Ovary (tissue), 7 donors: ENCODE measurements at regions not wholly inside any gene's neighbourhood (a gene's known extent, or its start where the extent isn't known, plus 50 kb on each side); places are given as distances from the start of the nearest gene placed in this dataset.

Experiments
- DNase-seq, 5 donors: peaks; one replicate each; pipeline ENCODE4 v3.0.0-alpha.2; 2019 to 2020
- H3K27ac ChIP-seq, 2 donors: fragments of 200-600 bp; one replicate each; pipeline versions ENCODE4 v1.5.1 to v1.8.0; 2019 to 2022
- H3K27me3 ChIP-seq: fragments of 200-600 bp; one replicate; pipeline ENCODE4 v1.8.0; 2022
- H3K36me3 ChIP-seq: fragments of 200-600 bp; sonication (generic); one replicate; pipeline ENCODE4 v1.5.1; 2019
- H3K4me1 ChIP-seq: one replicate; pipeline ENCODE4 v1.8.1; 2013; ENCODE audit warnings: mild to moderate bottlenecking, moderate library complexity; ENCODE audit not compliant: insufficient read depth
- H3K4me3 ChIP-seq: fragments of 200-600 bp; sonication (generic); one replicate; pipeline ENCODE4 v1.5.1; 2017
- H3K9me3 ChIP-seq, 2 donors: fragments of 200-600 bp in 1 of 2; sonication (generic) in 1 of 2; one replicate each; pipeline versions ENCODE4 v1.5.1 to v1.8.1; 2013 to 2019; ENCODE audit warnings: mild to moderate bottlenecking in 1 of 2, moderate library complexity in 1 of 2
- EP300 ChIP-seq: sonication (generic); formaldehyde crosslinking; IDR thresholded peaks from one replicate; pipeline ENCODE4 v1.6.1; 2017; ENCODE audit warnings: antibody characterized with exemption
- POLR2A ChIP-seq: fragments of 450-650 bp; IDR thresholded peaks from one replicate; pipeline ENCODE4 v1.6.1; 2017; ENCODE audit warnings: antibody characterized with exemption, mild to moderate bottlenecking, moderate library complexity
- WGBS, 3 donors: extraction: QIAGEN DNeasy Blood & Tissue Kit in 1 of 3; methylation state at CpG; one replicate each; pipeline versions ENCODE4 v1.1.5 to v1.1.7; 2013 to 2017; 5-methylcytosine and 5-hydroxymethylcytosine counted together
- intact Hi-C, 4 donors: fragments of 100-400 bp; cut with DNase I; formaldehyde crosslinking; loops; one replicate each; pipeline versions ENCODE4 v1.11.0 to v1.15.1; 2022 to 2023
- TF ChIP-seq, protein P1 (sequence below), 3 donors: fragments of 450-650 bp in 2 of 3; fragments of 200-600 bp in 1 of 3; IDR thresholded peaks; one replicate each; pipeline versions ENCODE4 v1.5.1 to v1.8.0; 2016 to 2022; ENCODE audit warnings: antibody characterized with exemption in 3 of 3, mild to moderate bottlenecking in 1 of 3
- donor health status: DM: no; HTN: no; CAD: no; lungs with moderate emphysema.
- donor health status: DM: no; HTN: no; CAD: no.
- donor health status: Bipolar disorder and iron deficiency.
- donor health status: DM: no; HTN: no; CAD: no.
- donor health status: DM: yes; HTN: yes; CAD: no.

DNA sequence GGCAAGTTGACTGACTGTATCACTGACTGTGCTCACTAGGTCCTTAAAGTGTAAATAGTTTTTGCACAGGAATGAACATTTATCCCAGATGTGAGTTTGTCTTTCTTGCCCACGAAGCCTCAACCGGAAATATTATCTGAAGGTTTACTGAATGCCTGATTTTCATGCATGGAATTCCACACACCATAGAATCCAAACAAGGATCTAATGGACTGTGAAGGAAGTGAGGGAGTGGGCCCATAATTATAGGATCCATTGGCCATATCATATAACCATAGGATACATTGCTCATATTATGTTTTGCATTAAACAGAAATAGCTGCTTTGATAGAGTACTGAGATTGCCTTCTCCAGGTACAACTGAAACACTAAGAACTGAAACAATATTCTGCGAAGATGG lies 1057.2 kb upstream of the EDIL3 start:
- no peaks in the 10 kb centered on the region for H3K36me3 ChIP-seq
- H3K4me3 ChIP-seq = no peak overlapping the region
- no peaks in the 10 kb centered on the region for H3K4me1 ChIP-seq
- TF ChIP-seq EP300 (no peak), POLR2A (no peak)
- TF ChIP-seq, protein P1, sequence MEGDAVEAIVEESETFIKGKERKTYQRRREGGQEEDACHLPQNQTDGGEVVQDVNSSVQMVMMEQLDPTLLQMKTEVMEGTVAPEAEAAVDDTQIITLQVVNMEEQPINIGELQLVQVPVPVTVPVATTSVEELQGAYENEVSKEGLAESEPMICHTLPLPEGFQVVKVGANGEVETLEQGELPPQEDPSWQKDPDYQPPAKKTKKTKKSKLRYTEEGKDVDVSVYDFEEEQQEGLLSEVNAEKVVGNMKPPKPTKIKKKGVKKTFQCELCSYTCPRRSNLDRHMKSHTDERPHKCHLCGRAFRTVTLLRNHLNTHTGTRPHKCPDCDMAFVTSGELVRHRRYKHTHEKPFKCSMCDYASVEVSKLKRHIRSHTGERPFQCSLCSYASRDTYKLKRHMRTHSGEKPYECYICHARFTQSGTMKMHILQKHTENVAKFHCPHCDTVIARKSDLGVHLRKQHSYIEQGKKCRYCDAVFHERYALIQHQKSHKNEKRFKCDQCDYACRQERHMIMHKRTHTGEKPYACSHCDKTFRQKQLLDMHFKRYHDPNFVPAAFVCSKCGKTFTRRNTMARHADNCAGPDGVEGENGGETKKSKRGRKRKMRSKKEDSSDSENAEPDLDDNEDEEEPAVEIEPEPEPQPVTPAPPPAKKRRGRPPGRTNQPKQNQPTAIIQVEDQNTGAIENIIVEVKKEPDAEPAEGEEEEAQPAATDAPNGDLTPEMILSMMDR (IDR thresholded peaks at IDR 0.05) = no peak
- DNase-seq = no peak
- no peaks in the 10 kb centered on the region for H3K27me3 ChIP-seq
- no peak overlapping the region for H3K27ac ChIP-seq
- WGBS, 3 donors = 86 to 94% (median 89%) methylated on average over 3 of the region's 3 CpGs
- no peaks in the 10 kb centered on the region for H3K9me3 ChIP-seq
- intact Hi-C loops = no loop called here

DNA sequence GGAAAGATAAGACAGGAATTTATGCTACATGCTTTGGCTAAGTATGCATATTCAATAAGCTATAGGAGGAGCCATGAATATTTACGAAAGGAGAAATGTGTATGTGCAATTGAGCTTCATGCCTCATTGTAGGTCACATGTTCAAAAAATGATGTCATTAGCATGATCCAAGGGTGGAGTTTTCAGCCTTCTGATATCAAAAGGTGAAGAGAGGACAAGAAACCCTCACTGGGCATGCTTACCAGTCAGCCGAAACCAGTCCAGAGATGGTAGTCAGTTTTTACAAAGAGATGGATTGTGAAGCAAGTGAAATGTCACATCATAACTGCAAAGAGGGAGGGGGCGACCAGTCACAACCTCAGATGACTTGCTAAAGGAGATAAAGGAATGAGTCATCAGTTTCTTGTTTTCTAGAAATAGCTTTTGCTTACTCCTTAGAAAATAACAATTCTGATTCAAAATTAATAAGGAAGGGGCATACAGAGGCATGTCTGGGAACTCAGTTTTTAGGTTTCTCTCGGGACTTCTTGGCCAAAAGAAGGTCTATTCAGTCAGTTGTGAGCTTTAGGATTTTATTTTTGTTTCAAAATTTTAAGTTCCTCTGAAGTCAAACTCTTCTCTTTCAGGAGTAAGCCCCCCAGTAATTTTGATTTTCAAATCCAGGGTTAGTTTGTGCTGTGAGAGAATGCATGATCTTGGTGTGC lies 1067.8 kb upstream of the EDIL3 start:
- Histone ChIP-seq H3K36me3 (no peaks in the 10 kb centered on the region), H3K4me1 (no peaks in the 10 kb centered on the region), H3K4me3 (no peak overlapping the region), H3K27ac (no peak overlapping the region), H3K27me3 (peaks cover 2% of the 10 kb centered on the region), H3K9me3 (no peaks in the 10 kb centered on the region)
- 91 to 92% (median 92%) methylated on average over 4 of the region's 4 CpGs for WGBS, 3 donors
- no peak for DNase-seq
- TF ChIP-seq POLR2A (no peak), EP300 (no peak)
- TF ChIP-seq, protein P1 (IDR thresholded peaks at IDR 0.05) = no peak
- intact Hi-C loops = no loop called here

DNA sequence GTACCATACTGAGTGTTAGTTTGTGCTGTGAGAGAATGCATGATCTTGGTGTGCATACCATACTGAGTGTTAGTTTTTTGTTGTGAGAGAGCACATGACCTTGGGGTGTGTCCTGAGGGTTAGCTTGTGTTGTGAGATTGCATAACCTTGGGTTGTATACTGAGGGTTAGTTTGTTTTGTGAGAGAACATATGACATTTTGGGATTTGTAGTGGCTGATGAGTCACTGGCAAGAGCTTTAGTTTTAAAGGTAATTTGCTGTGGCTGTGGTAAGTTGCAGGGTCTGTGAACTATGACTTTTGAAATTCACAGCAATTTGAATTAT lies 1068.3 kb upstream of the EDIL3 start:
- Histone ChIP-seq H3K4me1 (no peaks in the 10 kb centered on the region), H3K27me3 (peaks cover 2% of the 10 kb centered on the region), H3K36me3 (no peaks in the 10 kb centered on the region), H3K27ac (no peak overlapping the region), H3K4me3 (no peak overlapping the region), H3K9me3 (no peaks in the 10 kb centered on the region)
- intact Hi-C loops = no loop called here
- no peak for TF ChIP-seq EP300
- no peak for TF ChIP-seq POLR2A
- TF ChIP-seq, protein P1 (IDR thresholded peaks at IDR 0.05) = no peak
- no peak for DNase-seq

DNA sequence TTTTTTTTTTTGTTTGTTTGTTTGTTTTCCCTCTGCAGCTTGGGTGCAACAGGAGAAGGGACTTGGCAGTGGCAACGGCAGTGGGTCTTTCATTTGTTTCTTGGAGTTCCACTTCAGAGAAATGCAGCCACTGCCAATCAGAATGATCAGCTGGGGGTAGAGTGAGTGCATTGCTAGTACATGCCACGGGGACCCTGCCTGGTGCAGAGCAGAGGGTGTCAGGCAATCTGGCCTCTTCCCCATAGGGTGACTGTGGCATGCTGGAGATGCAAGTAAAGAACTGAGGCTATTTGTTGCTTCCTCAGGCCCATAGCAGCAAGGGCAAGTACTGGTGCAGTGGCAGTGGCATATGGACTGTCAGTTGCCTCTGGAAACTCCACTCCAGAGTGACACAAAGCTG lies 1073.6 kb upstream of the EDIL3 start:
- intact Hi-C loops = no loop called here
- H3K9me3 ChIP-seq = no peaks in the 10 kb centered on the region
- no peaks in the 10 kb centered on the region for H3K27me3 ChIP-seq
- WGBS, 3 donors = 72 to 84% (median 83%) methylated on average over 2 of the region's 2 CpGs
- H3K27ac ChIP-seq = no peak overlapping the region
- TF ChIP-seq, protein P1 (IDR thresholded peaks at IDR 0.05) = no peak
- no peak for TF ChIP-seq POLR2A
- TF ChIP-seq EP300 = no peak
- no peaks in the 10 kb centered on the region for H3K36me3 ChIP-seq
- no peak overlapping the region for H3K4me3 ChIP-seq
- H3K4me1 ChIP-seq = no peaks in the 10 kb centered on the region
- DNase-seq = no peak
